ENCODE measurements at regions not wholly inside any gene's neighbourhood (a gene's known extent, or its start where the extent isn't known, plus 50 kb on each side); places are given as distances from the start of the nearest gene placed in this dataset.

GRCh38 chr11:16434036-16434435, 77.7 kb upstream of the SOX6 start:
- no peak for DNase-seq (ENCODE audit: low read depth)

- DNase-seq (ENCODE audit: low read depth) = no peak
Measured at GRCh38 chr11:16430674-16431073, 74.3 kb upstream of the SOX6 start.

DNA sequence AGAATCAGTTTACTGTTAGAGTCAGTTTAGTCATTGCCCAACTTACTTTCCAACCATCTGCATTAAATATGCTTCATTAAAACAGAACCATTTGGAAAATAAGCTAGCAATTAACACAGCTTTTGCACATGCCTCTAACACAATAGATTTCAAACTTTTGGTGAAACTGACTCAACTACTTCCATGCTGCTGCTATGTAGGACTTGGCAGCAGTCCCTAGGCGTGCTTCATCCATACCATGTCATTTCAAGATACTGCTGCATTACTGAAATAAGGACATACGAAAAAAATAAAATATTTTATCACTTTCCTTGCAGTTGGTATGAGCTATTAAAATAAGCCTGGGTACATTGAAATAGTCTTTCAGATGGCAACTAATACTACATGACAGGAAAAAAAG, 65.5 kb upstream of the SOX6 start:
- no peak for DNase-seq (ENCODE audit: low read depth)

- no peak for DNase-seq (ENCODE audit: low read depth)
Measured at GRCh38 chr11:16418428-16419097, 62.2 kb upstream of the SOX6 start.

- no peak for DNase-seq (ENCODE audit: low read depth)
Measured at GRCh38 chr11:16412525-16413172, 56.3 kb upstream of the SOX6 start.

GRCh38 chr11:16410479-16410878, 54.1 kb upstream of the SOX6 start:
- no peak for DNase-seq (ENCODE audit: low read depth)

- DNase-seq (ENCODE audit: low read depth) = no peak
Measured at GRCh38 chr11:16408619-16409018, 52.3 kb upstream of the SOX6 start.

DNA sequence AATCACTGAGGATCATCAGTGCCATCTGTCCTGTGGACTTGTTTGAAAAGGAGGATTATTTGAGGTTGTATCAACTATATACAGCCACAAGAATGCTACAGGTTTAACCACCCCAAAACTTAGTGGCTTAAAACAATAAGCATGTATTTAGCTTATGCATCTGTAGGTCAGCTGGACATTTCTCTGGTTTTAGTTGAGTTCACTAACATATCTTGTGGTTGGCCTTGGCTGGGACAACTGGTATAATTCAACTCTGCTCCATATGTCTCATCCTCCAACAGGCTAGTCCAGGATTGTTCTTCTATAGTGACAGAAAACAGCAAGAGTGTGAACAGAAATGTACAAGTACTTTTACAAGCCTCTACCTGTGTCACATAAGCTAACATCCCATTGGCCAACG, 49.9 kb upstream of the SOX6 start:
- no peak for DNase-seq (ENCODE audit: low read depth)
